ENCODE measurements at regions not wholly inside any gene's neighbourhood (a gene's known extent, or its start where the extent isn't known, plus 50 kb on each side); places are given as distances from the start of the nearest gene placed in this dataset.
"Not testable (repeated sequence)": the region's sequence is repeated elsewhere in the genome, so short reads cannot be mapped to it uniquely, and the experiment has no call there.

DNA sequence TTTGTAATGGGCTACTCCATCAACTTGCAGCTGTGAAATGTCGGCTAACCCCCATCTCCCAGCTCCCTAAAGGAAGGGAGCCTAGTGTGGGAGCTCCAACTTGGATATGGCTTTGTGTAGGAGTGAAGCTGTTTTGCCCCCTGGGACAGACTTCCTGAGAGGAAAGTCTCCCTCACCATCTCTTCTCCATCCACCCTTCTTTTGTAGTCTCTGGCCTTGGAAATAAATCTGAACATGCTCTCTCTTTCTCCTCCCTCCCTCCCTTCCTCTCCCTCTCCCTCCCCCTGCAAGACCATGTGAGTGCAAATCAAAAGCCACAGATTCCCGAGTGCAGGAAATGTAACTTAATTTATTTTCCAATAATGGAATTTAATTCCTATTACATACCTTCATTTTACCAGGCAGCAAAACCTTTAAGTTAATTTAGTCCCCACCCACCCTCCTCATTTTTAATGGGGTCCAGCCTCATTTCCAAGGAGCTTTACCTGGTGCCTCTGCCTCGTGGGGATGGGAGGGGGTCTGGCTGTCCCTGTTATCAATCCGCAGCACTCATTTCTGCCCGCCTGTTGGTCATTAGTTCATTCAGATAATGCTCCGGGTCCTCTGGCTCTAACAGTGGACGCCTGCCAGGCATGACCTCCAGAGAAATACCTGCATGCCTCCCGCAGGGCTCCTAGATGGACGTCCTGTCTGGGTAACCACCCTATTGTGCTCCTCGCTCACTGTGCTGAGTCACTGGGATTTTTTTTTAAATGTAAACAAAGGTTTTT lies 122.9 kb upstream of the TAF11L2 start:
- Mint-ChIP-seq H3K4me1 (ENCODE audit: low read depth, unreplicated experiment) (peaks cover 23% of the 10 kb centered on the region), H3K4me3 (ENCODE audit: unreplicated experiment) (peak overlapping the region; percentile 78), H3K36me3 (ENCODE audit: insufficient read depth, unreplicated experiment) (no peaks in the 10 kb centered on the region), H3K9me3 (ENCODE audit: unreplicated experiment) (no peaks in the 10 kb centered on the region), H3K27me3 (ENCODE audit: insufficient read depth, unreplicated experiment) (no peaks in the 10 kb centered on the region), H3K27ac (ENCODE audit: unreplicated experiment) (peak overlapping the region; percentile 84)
- DNase-seq, result peak; percentile 63 to 82
- ChIA-PET POLR2A (interaction anchor here (0.6 kb wide), 1 partner anchor 138 kb away, joined by 6 read pairs; no protein-coding TSS in a partner anchor), CTCF (no interaction called here)
- Histone ChIP-seq H3K36me3 (ENCODE audit: control insufficient read depth, insufficient read depth, low read length) (no peaks in the 10 kb centered on the region), H3K4me1 (peaks cover 24% of the 10 kb centered on the region), H3K4me3 (ENCODE audit: low read depth, low read length) (no peak overlapping the region), H3K9me3 (no peaks in the 10 kb centered on the region), H3K27me3 (replicated peaks; ENCODE audit: control insufficient read depth, insufficient read depth, low read length) (no peaks in the 10 kb centered on the region)
- intact Hi-C loops (cut with micrococcal nuclease; ENCODE audit: unreplicated experiment), result no loop called here
- TF ChIP-seq, protein P1, sequence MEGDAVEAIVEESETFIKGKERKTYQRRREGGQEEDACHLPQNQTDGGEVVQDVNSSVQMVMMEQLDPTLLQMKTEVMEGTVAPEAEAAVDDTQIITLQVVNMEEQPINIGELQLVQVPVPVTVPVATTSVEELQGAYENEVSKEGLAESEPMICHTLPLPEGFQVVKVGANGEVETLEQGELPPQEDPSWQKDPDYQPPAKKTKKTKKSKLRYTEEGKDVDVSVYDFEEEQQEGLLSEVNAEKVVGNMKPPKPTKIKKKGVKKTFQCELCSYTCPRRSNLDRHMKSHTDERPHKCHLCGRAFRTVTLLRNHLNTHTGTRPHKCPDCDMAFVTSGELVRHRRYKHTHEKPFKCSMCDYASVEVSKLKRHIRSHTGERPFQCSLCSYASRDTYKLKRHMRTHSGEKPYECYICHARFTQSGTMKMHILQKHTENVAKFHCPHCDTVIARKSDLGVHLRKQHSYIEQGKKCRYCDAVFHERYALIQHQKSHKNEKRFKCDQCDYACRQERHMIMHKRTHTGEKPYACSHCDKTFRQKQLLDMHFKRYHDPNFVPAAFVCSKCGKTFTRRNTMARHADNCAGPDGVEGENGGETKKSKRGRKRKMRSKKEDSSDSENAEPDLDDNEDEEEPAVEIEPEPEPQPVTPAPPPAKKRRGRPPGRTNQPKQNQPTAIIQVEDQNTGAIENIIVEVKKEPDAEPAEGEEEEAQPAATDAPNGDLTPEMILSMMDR (IDR thresholded peaks at IDR 0.05; ENCODE audit: insufficient read depth in 1 of 2, low read depth in 1 of 2, low read length in 1 of 2, severe bottlenecking in 1 of 2, unreplicated experiment in 1 of 2), result no peak
- BruUV-seq (replicated peaks), result no TSS peak

DNA sequence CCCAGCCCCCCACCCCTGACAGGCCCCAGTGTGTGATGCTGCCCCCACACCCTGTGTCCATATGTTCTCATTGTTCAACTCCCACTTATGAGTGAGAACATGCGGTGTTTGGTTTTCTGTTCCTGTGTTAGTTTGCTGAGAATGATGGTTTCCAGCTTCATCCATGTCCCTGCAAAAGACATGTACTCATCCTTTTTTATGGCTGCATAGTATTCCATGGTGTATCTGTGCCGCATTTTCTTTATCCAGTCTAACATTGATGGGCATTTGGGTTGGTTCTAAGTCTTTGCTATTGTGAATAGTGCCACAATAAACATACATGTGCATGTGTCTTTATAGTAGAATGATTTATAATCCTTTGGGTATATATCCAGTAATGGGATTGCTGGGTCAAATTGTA lies 122.1 kb upstream of the TAF11L2 start:
- H3K4me1 ChIP-seq, result peaks cover 24% of the 10 kb centered on the region
- BruUV-seq (replicated peaks); H3K36me3 Mint-ChIP-seq (ENCODE audit: insufficient read depth, unreplicated experiment); H3K27me3 Mint-ChIP-seq (ENCODE audit: insufficient read depth, unreplicated experiment); H3K36me3 ChIP-seq (ENCODE audit: control insufficient read depth, insufficient read depth, low read length); H3K27me3 ChIP-seq (replicated peaks; ENCODE audit: control insufficient read depth, insufficient read depth, low read length); H3K4me3 ChIP-seq (ENCODE audit: low read depth, low read length); H3K9me3 Mint-ChIP-seq (ENCODE audit: unreplicated experiment); CTCF ChIA-PET; H3K4me3 Mint-ChIP-seq (ENCODE audit: unreplicated experiment); H3K9me3 ChIP-seq; DNase-seq; intact Hi-C loops (cut with micrococcal nuclease; ENCODE audit: unreplicated experiment): not testable (repeated sequence)
- POLR2A ChIA-PET, result interaction anchor here (0.6 kb wide), 1 partner anchor 139 kb away, joined by 6 read pairs; no protein-coding TSS in a partner anchor
- H3K27ac Mint-ChIP-seq (ENCODE audit: unreplicated experiment), result peak overlapping the region; percentile 84
- peaks cover 23% of the 10 kb centered on the region for H3K4me1 Mint-ChIP-seq (ENCODE audit: low read depth, unreplicated experiment)

DNA sequence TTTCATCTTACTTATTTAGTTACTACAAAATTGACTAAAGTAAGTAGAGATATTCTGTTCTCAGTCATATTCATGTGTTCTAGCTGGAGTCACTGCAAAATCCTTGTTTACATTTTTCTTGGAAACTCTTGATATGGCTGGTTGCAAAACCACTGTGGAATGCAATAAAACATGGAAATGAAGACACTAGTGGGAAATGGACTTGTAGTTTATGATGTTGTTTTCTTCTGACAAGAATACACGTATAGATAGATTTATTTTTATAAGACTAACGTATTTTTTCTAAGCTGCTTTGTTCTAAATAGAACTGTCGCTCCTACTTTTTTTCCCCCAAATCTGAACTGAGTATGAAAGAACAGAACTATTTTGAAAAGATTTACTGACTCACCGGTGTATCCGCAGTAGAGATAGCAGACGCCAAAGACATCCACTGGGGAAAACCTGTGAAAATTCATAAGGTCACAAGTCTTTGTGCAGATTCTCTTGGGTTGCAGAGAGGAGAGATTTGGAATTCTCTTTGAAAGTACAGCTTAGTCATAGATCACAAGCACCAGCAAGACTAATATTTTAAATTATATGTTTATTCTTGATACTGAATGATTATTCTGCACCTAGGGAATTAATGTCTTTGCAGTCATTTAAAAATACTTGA lies 119.6 kb upstream of the TAF11L2 start:
- BruUV-seq (replicated peaks), result no TSS peak
- Histone ChIP-seq H3K4me1 (peaks cover 24% of the 10 kb centered on the region), H3K4me3 (ENCODE audit: low read depth, low read length) (no peak overlapping the region), H3K27me3 (replicated peaks; ENCODE audit: control insufficient read depth, insufficient read depth, low read length) (no peaks in the 10 kb centered on the region), H3K9me3 (no peaks in the 10 kb centered on the region), H3K36me3 (ENCODE audit: control insufficient read depth, insufficient read depth, low read length) (no peaks in the 10 kb centered on the region)
- Mint-ChIP-seq H3K9me3 (ENCODE audit: unreplicated experiment) (no peaks in the 10 kb centered on the region), H3K27ac (ENCODE audit: unreplicated experiment) (no peak overlapping the region), H3K36me3 (ENCODE audit: insufficient read depth, unreplicated experiment) (no peaks in the 10 kb centered on the region), H3K4me3 (ENCODE audit: unreplicated experiment) (no peak overlapping the region), H3K4me1 (ENCODE audit: low read depth, unreplicated experiment) (peaks cover 23% of the 10 kb centered on the region), H3K27me3 (ENCODE audit: insufficient read depth, unreplicated experiment) (no peaks in the 10 kb centered on the region)
- ChIA-PET CTCF (no interaction called here), POLR2A (no interaction called here)
- intact Hi-C loops (cut with micrococcal nuclease; ENCODE audit: unreplicated experiment), result loop anchor here (1.0 kb wide), 1 partner anchor 23 kb away; no protein-coding TSS in a partner anchor
- DNase-seq, result peak in 1 of 2 experiments; percentile 18
- TF ChIP-seq, protein P1 (IDR thresholded peaks at IDR 0.05; ENCODE audit: insufficient read depth in 1 of 2, low read depth in 1 of 2, low read length in 1 of 2, severe bottlenecking in 1 of 2, unreplicated experiment in 1 of 2), result no peak
